T-helper 17 cell (primary cell): ENCODE measurements at regions not wholly inside any gene's neighbourhood (a gene's known extent, or its start where the extent isn't known, plus 50 kb on each side); places are given as distances from the start of the nearest gene placed in this dataset.
"Not testable (repeated sequence)": the region's sequence is repeated elsewhere in the genome, so short reads cannot be mapped to it uniquely, and the experiment has no call there.

ENCODE experiments used
- ATAC-seq: fragments of 150-1000 bp; cut with Tn5 transposase; 2 replicates; pipeline ENCODE4 v1.10.0; 2021; ENCODE audit warnings: mild to moderate bottlenecking, moderate library complexity
- DNase-seq, 3 donors: peaks; one replicate each; pipeline versions ENCODE4 v3.0.0 to v3.0.0-alpha.2; 2020 to 2021
- H3K9me3 ChIP-seq: one replicate; pipeline ENCODE4 v1.7.0; 2013; ENCODE audit warnings: low read length, mild to moderate bottlenecking; ENCODE audit not compliant: control insufficient read depth, poor library complexity, severe bottlenecking
- H3K27ac Mint-ChIP-seq: one replicate; pipeline ENCODE4 v1.8.0; 2022; ENCODE audit warnings: mild to moderate bottlenecking, moderate library complexity, mixed read lengths
- H3K27me3 Mint-ChIP-seq: one replicate; pipeline ENCODE4 v1.8.0; 2022; ENCODE audit warnings: mixed read lengths
- H3K36me3 Mint-ChIP-seq: one replicate; pipeline ENCODE4 v1.8.0; 2022; ENCODE audit warnings: low read depth, mixed read lengths
- H3K4me1 Mint-ChIP-seq: one replicate; pipeline ENCODE4 v1.8.0; 2022; ENCODE audit warnings: mild to moderate bottlenecking, mixed read lengths
- H3K4me3 Mint-ChIP-seq: one replicate; pipeline ENCODE4 v1.8.0; 2022; ENCODE audit warnings: mild to moderate bottlenecking, moderate library complexity, mixed read lengths

DNA sequence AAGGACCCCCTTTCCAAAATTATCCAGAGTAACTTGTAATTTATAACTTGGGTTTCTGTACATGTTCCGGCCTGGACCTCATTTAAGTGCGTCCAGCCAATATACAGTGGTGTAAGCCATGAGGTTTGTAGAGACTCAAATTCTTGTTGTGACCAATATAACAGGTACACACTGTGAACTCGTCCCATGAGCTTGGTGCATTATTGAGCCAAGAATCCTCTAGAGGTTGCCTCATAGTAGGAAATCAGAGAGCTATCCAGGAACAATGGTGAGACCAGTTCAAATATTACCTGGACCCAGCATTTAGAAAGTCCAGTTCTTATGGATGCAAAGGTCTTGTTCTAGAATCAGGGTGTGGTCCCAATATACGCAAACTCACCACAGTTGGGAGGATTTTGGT is 138.2 kb downstream of the NPIPB5 start:
- Mint-ChIP-seq H3K4me1 (peaks cover 2% of the 10 kb centered on the region), H3K4me3 (no peak overlapping the region), H3K27ac (no peak overlapping the region), H3K27me3 (peaks cover 20% of the 10 kb centered on the region), H3K36me3 (no peaks in the 10 kb centered on the region)
- DNase-seq (no peak), ATAC-seq (no peak)
- no peaks in the 10 kb centered on the region for H3K9me3 ChIP-seq

DNA sequence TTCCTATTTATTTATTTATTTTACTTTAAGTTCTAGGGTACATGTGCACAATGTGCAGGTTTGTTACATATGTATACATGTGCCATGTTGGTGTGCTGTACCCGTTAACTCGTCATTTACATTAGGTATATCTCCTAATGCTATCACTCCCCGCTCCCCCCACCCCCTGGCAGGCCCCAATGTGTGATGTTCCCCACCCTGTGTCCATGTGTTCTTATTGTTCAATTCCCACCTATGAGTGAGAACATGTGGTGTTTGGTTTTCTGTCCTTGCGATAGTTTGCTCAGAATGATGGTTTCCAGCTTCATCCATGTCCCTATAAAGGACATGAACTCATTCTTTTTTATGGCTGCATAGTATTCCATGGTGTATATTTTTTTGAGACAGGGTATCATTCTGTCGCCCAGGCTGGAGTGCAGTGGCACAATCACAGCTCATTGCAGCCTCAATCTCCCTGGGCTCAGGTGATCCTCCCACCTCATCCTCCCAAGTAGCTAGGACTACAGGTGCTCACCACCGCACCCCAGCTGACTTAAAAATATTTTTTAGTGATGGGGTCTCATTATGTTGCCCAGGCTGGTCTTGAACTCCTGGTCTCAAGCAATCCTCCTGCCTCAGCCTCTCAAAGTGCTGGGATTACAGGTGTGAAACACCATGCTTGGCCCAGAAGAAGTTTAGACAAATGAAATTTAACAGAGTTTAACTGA is 140.6 kb downstream of the NPIPB5 start:
- H3K4me1 Mint-ChIP-seq, ATAC-seq, H3K27ac Mint-ChIP-seq, DNase-seq, H3K36me3 Mint-ChIP-seq, H3K4me3 Mint-ChIP-seq, H3K9me3 ChIP-seq: not testable (repeated sequence)
- H3K27me3 Mint-ChIP-seq: peaks cover 43% of the 10 kb centered on the region

DNA sequence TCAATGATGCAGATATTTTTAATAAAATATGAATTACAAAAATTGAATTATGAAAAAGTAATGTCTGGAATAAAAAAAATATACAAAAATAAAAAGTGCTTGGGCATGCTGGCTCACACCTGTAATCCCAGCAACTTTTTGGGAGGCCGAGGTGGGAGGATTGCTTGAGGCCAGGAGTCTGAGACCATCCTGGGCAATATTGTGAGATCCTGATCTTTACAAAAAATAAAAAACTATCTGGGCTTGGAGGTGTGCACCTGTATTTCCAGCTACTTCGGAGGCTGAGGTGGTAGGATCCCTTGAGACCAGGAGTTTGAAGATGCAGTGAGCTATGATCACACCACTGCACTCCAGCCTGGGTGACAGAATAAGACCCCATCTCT is 141.8 kb downstream of the NPIPB5 start:
- H3K27ac Mint-ChIP-seq: no peak overlapping the region
- H3K9me3 ChIP-seq: no peaks in the 10 kb centered on the region
- peaks cover 2% of the 10 kb centered on the region for H3K4me1 Mint-ChIP-seq
- no peak for DNase-seq
- H3K4me3 Mint-ChIP-seq: no peak overlapping the region
- H3K36me3 Mint-ChIP-seq: no peaks in the 10 kb centered on the region
- ATAC-seq: no peak
- H3K27me3 Mint-ChIP-seq: peaks cover 44% of the 10 kb centered on the region

DNA sequence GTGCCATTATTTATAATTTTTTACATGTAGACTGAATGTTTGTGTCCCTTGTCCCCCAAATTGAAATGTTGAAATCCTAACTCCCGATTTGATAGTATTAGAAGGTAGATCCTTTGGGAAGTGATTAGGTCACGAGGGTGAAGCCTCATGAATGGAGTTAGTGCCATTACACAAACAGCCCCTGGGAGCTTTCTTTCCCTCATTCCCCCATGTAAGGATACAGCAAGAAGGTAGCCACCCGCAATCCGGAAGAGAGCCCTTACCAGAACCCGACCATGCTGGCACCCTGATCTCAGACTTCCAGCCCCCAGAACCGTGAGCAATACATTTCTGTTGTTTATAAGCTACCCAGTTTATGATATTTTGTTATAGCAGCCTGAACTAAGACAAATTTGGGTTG is 143.2 kb downstream of the NPIPB5 start:
- no peaks in the 10 kb centered on the region for H3K9me3 ChIP-seq
- no peak for ATAC-seq
- Mint-ChIP-seq H3K27me3 (peaks cover 44% of the 10 kb centered on the region), H3K4me3 (no peak overlapping the region), H3K27ac (no peak overlapping the region), H3K4me1 (peaks cover 2% of the 10 kb centered on the region), H3K36me3 (no peaks in the 10 kb centered on the region)
- DNase-seq: no peak

DNA sequence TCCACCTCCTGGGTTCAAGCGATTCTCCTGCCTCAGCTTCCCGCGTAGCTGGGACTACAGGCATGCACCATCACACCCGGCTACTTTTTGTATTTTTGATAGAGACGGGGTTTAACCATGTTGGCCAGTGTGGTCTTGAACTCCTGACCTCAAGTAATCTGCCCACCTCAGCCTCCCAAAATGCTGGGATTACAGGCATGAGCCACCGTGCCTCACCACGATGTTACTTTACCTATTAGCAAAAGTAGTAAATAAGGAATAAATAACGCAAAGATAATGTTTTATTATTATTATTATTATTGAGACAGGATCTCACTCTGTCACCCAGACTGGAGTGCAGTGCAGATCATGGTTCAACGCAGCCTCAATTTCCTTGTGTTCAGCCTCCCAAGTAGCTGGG is 145.9 kb downstream of the NPIPB5 start:
- peaks cover 39% of the 10 kb centered on the region for H3K27me3 Mint-ChIP-seq
- not testable (repeated sequence) for DNase-seq, ATAC-seq, H3K9me3 ChIP-seq, H3K36me3 Mint-ChIP-seq, H3K4me1 Mint-ChIP-seq, H3K4me3 Mint-ChIP-seq, H3K27ac Mint-ChIP-seq

DNA sequence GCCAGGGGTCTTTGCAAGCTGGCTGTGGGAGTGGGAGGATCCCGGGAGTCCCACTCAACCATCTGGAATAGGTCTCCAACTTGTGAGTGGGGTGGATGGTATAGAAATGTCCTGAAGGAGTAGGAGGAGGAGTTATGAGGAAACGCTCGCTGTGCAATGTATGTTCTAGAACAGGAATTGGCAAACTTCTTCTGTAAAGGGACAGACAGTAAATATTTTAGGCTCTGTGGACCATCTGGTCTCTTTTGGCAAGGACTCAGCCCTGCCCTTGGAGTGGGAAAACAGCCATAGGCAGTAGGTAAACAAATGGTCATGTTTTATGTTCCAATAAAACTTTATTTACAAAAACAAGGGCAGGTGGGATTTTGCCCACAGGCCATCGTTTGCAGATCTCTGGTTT is 149.2 kb downstream of the NPIPB5 start:
- Mint-ChIP-seq H3K4me3 (no peak overlapping the region), H3K27ac (no peak overlapping the region), H3K36me3 (no peaks in the 10 kb centered on the region), H3K27me3 (peaks cover 14% of the 10 kb centered on the region), H3K4me1 (no peaks in the 10 kb centered on the region)
- ATAC-seq (no peak), DNase-seq (no peak)
- no peaks in the 10 kb centered on the region for H3K9me3 ChIP-seq

DNA sequence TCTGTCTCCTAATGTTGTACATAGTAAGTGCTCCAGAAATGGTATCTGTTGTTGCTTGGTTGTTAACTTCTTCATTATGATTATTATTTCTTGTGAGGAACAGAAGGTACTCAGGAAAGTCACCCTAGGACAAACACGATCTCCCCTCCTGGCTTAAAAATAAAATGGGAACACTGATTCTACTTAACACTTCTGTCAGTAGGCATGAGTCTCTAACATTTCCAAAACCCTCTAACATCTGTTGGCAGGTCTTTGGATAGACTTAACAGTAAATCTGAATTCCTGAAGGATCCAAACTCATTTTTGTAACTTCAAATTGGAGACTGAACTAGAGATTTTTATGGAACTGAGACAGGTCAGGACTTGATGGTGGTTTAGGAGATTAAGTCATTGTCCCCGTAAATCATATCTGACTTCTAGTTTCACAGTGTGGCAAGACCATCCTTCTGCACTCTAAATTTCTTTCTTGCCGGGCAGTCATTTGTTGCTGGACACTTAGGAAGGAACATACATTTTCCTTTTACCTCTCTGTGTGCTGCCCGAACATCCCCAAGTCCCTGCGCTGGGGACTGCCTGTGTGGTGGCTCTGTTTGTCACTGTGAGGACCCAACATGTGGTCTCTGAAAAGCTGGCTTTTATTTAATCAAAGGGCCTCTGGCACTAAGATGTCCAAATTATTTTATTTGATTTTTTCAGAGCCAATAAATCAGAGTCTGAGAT is 149.9 kb downstream of the NPIPB5 start:
- Mint-ChIP-seq H3K36me3 (no peaks in the 10 kb centered on the region), H3K27ac (no peak overlapping the region), H3K4me3 (no peak overlapping the region), H3K4me1 (no peaks in the 10 kb centered on the region), H3K27me3 (peaks cover 8% of the 10 kb centered on the region)
- no peak for DNase-seq
- no peaks in the 10 kb centered on the region for H3K9me3 ChIP-seq
- ATAC-seq: no peak

DNA sequence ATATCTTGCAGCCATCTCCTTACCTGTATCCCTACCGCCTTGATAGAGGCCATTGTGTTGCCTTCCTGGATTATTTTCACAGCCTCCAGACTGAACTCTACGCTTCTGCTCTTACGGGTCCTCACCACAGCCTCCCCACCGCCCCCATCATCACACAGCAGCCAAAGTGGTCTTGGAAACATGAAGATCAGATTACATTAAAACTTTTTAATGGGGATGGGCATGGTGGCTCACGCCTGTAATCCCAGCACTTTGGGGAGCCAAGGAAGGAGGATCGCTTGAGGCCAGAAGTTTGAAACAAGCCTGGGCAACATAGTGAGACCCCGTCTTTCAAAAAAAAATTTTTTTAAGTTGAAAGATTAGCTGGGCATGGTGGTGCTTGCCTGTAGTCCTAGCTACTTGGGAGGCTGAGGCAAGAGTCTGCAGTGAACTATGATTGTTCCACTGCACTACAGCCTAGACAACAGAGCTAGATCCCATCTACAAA is 150.5 kb downstream of the NPIPB5 start:
- no peak for DNase-seq
- Mint-ChIP-seq H3K36me3 (no peaks in the 10 kb centered on the region), H3K4me3 (no peak overlapping the region), H3K4me1 (no peaks in the 10 kb centered on the region), H3K27me3 (peaks cover 2% of the 10 kb centered on the region), H3K27ac (no peak overlapping the region)
- no peak for ATAC-seq
- no peaks in the 10 kb centered on the region for H3K9me3 ChIP-seq

DNA sequence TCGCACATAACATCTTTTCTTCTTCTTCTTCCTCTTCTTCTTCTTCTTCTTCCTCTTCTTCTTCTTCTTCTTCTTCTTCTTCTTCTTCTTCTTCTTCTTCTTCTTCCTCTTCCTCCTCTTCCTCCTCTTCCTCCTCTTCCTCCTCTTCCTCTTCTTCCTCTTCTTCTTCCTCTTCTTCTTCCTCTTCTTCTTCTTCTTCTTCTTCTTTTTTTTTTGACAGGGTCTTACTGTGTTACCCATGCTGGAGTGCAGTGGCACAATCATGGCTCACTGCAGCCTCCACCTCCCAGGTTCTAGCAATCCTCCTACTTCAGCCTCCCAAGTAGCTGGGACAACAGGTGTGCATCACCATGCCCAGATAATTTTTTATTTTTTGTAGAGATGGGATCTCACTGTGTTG is 151.0 kb upstream of the HS3ST2 start:
- H3K27ac Mint-ChIP-seq, DNase-seq, H3K4me3 Mint-ChIP-seq, H3K4me1 Mint-ChIP-seq, ATAC-seq, H3K27me3 Mint-ChIP-seq, H3K36me3 Mint-ChIP-seq, H3K9me3 ChIP-seq: not testable (repeated sequence)

DNA sequence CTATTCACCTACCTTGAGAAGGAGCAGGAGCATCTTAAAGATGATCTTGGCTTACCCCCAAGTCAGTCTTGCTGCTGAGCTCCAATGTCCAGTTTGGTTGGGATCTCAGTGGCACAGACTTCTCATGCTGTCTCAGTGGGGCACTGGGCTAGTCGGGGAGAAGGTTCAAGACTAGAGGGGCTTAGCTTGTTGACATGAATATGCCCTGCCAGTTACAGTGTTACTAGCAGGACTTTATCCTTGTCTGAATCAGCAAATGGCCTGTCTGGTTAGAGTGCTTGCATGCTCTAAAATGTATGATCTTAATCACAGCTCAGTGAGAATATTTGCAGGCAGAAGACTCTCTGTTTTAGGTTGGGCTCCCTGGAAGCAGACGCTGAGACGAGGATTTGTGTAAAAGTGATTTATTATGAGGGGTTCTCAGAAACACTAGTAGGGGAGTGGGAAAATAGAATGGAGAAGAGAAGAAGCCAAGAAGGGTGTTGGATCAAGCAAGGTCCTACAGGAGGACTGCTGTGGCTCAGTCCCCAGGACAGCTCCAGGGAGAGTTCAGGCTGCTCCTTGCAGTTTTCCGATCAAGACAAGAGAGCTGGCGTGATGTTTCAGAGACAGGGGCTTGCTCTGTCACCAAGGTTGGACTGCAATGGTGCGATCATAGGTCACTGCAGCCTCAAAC is 150.4 kb upstream of the HS3ST2 start:
- Mint-ChIP-seq H3K4me3 (no peak overlapping the region), H3K27ac (no peak overlapping the region), H3K27me3 (no peaks in the 10 kb centered on the region), H3K4me1 (no peaks in the 10 kb centered on the region), H3K36me3 (no peaks in the 10 kb centered on the region)
- ATAC-seq (no peak), DNase-seq (no peak)
- no peaks in the 10 kb centered on the region for H3K9me3 ChIP-seq

DNA sequence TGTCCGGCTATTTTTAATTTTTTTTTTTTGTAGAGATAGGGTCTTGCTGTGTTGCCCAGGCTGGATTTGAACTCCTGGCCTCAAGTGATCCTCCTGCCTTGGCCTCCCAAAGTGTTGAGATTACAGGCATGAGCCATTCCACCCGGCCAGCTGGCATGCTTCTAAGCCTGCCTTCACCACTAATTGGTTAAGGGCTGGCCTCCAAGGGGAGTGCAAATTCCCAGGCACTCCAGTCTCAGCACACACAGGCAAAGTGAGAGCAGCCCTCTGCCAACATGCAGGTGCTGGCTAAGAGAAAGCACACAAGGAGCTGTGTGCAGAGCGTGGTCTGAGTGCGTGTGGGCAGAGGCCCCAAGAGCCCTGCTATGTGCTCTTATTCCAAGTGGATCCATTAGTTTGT is 149.8 kb upstream of the HS3ST2 start:
- no peak overlapping the region for H3K4me3 Mint-ChIP-seq
- H3K27ac Mint-ChIP-seq: no peak overlapping the region
- no peaks in the 10 kb centered on the region for H3K27me3 Mint-ChIP-seq
- ATAC-seq: no peak
- no peaks in the 10 kb centered on the region for H3K36me3 Mint-ChIP-seq
- no peaks in the 10 kb centered on the region for H3K4me1 Mint-ChIP-seq
- no peak for DNase-seq
- H3K9me3 ChIP-seq: no peaks in the 10 kb centered on the region

DNA sequence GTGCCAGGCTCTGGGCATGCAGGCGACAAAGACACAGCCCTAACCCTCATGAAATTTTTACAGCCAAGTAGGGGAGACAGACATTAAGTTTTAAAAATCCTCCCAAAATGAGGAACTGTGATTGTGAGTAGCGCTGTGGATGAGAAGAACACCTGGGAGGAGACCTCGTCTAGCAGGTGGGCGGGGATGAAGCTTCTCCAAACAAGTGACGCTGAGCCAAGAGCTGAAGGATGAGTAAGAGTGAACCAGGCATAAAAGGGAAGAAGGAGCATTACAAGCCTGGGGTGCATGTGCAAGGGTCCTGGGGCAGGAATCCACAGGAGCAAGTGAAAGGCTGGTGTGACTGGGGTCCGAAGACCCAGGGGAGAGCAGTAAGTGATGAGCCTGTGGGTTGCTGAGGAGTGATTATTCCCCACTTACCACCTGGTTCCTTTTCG is 149.4 kb upstream of the HS3ST2 start:
- H3K9me3 ChIP-seq: no peaks in the 10 kb centered on the region
- Mint-ChIP-seq H3K4me3 (no peak overlapping the region), H3K27me3 (no peaks in the 10 kb centered on the region), H3K36me3 (no peaks in the 10 kb centered on the region), H3K4me1 (no peaks in the 10 kb centered on the region), H3K27ac (no peak overlapping the region)
- no peak for DNase-seq
- no peak for ATAC-seq

DNA sequence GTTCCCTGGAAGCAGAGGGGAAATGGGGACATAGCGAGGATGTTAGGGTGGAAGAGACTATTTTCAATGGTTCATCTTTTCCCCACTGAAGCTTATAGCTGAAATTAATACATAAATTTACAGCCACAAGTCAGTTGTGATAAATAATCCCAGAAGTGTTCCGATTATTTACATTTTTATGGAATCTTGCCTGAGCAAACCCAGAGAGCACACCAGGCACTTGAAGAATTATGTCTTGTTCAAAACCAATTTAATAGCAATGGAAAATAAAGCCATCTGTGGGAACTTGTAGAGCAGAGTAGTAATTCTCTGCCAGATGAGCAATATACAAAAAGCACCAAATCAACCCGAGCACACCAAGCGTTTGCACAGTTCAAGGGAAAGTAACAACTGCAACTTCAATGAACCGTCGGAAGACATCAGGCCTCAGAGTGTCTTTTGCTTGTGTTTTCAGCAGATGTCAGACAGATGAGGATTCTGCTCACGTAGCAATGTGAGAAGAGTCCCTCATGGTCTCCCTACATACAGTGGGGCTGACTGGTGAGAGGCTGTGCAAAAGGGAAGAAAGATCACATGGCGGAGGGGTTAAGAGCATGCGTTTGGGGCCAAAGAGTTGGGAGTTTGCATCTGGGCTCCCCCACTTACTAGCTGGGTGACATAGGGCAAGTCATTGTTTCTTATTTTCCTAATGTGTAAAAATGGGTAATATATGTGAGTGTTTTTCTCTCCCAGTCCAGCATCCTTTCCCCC is 148.7 kb upstream of the HS3ST2 start:
- H3K27me3 Mint-ChIP-seq: no peaks in the 10 kb centered on the region
- ATAC-seq: no peak

More for the DNA sequence above, 148.7 kb upstream of the HS3ST2 start:
- DNase-seq: no peak
- Mint-ChIP-seq H3K27ac (no peak overlapping the region), H3K4me3 (no peak overlapping the region), H3K36me3 (no peaks in the 10 kb centered on the region), H3K4me1 (no peaks in the 10 kb centered on the region)
- H3K9me3 ChIP-seq: no peaks in the 10 kb centered on the region
